Endothelial cell of umbilical vein (primary cell): ENCODE measurements at regions not wholly inside any gene's neighbourhood (a gene's known extent, or its start where the extent isn't known, plus 50 kb on each side); places are given as distances from the start of the nearest gene placed in this dataset.

Experiments used
- EZH2 ChIP-seq: IDR thresholded peaks from 2 replicates; pipeline ENCODE4 v1.6.1; 2012; ENCODE audit warnings: borderline replicate concordance, low read depth, mild to moderate bottlenecking, moderate library complexity, low read length, inconsistent platforms; ENCODE audit not compliant: severe bottlenecking
- FOS ChIP-seq: IDR thresholded peaks from 2 replicates; pipeline ENCODE4 v1.6.1; 2011; ENCODE audit warnings: mild to moderate bottlenecking, low read length, moderate library complexity, borderline replicate concordance; ENCODE audit not compliant: insufficient read depth
- GATA2 ChIP-seq: IDR thresholded peaks from 2 replicates; pipeline ENCODE4 v1.7.0; 2011; ENCODE audit warnings: low read depth, mild to moderate bottlenecking, moderate library complexity, mixed read lengths, low read length; ENCODE audit not compliant: insufficient read length, insufficient read depth
- JUN ChIP-seq: IDR thresholded peaks from 2 replicates; pipeline ENCODE4 v1.6.1; 2011; ENCODE audit warnings: borderline replicate concordance, low read depth; ENCODE audit not compliant: insufficient read length, insufficient read depth
- MYC ChIP-seq: IDR thresholded peaks from one replicate; pipeline ENCODE4 v1.6.1; 2011; ENCODE audit warnings: mild to moderate bottlenecking, low read depth, low read length
- POLR2A ChIP-seq: IDR thresholded peaks from 2 replicates; pipeline ENCODE4 v1.6.1; 2012; ENCODE audit warnings: low read depth, mild to moderate bottlenecking, control low read depth, low read length
- POLR2AphosphoS5 ChIP-seq: IDR thresholded peaks from 2 replicates; pipeline ENCODE4 v1.6.1; 2012; ENCODE audit warnings: low read depth, mild to moderate bottlenecking, control low read depth, low read length, moderate library complexity; ENCODE audit not compliant: insufficient read depth
- TF ChIP-seq, protein P1 (sequence below), 2 donors: IDR thresholded peaks; 1 replicate in 1 of 2; 2 replicates in 1 of 2; pipeline ENCODE4 v1.5.1; 2011; ENCODE audit warnings: low read length in 2 of 2, mild to moderate bottlenecking in 2 of 2, moderate library complexity in 2 of 2, control low read depth in 1 of 2, inconsistent platforms in 1 of 2, low read depth in 1 of 2; ENCODE audit not compliant: insufficient read depth in 1 of 2; ENCODE audit errors: extremely low read depth in 1 of 2
- TF ChIP-seq, protein P2 (sequence below): IDR thresholded peaks from 2 replicates; pipeline ENCODE4 v1.6.1; 2011; ENCODE audit not compliant: insufficient read depth, insufficient read length

DNA sequence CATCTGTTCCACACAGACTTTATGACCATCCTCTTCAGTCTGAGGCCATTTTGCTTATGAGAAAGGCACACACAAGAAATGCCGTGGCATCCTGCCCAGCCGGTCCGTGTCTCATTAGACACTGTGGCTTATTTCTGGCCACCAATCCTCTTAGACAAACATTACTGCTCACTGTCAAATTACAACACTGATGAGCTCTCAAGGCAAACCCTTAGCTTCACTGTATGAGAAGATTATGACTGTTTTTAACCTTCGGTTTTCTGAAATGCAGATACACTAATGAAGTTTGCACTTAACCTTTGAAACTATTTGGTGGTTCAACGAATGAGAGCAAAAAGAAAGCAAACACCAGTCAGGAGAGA, 50.5 kb upstream of the DST start:
- TF ChIP-seq, protein P1, sequence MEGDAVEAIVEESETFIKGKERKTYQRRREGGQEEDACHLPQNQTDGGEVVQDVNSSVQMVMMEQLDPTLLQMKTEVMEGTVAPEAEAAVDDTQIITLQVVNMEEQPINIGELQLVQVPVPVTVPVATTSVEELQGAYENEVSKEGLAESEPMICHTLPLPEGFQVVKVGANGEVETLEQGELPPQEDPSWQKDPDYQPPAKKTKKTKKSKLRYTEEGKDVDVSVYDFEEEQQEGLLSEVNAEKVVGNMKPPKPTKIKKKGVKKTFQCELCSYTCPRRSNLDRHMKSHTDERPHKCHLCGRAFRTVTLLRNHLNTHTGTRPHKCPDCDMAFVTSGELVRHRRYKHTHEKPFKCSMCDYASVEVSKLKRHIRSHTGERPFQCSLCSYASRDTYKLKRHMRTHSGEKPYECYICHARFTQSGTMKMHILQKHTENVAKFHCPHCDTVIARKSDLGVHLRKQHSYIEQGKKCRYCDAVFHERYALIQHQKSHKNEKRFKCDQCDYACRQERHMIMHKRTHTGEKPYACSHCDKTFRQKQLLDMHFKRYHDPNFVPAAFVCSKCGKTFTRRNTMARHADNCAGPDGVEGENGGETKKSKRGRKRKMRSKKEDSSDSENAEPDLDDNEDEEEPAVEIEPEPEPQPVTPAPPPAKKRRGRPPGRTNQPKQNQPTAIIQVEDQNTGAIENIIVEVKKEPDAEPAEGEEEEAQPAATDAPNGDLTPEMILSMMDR (IDR thresholded peaks at IDR 0.05; ENCODE audit: extremely low read depth in 1 of 2, insufficient read depth in 1 of 2, low read depth in 1 of 2, low read length in 2 of 2): no peak
- TF ChIP-seq EZH2: no peak
- TF ChIP-seq, protein P2, sequence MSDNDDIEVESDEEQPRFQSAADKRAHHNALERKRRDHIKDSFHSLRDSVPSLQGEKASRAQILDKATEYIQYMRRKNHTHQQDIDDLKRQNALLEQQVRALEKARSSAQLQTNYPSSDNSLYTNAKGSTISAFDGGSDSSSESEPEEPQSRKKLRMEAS: no peak
- no peak for TF ChIP-seq POLR2A
- TF ChIP-seq POLR2AphosphoS5: no peak
- TF ChIP-seq FOS: no peak
- no peak for TF ChIP-seq GATA2
- no peak for TF ChIP-seq MYC
- TF ChIP-seq JUN: no peak
